Aorta (tissue), 5 donors: ENCODE measurements at regions not wholly inside any gene's neighbourhood (a gene's known extent, or its start where the extent isn't known, plus 50 kb on each side); places are given as distances from the start of the nearest gene placed in this dataset.

ENCODE experiments used
- ATAC-seq: fragments of 200-7000 bp; cut with Tn5 transposase; one replicate; pipeline ENCODE4 v1.9.1; 2022; ENCODE audit warnings: moderate library complexity; ENCODE audit not compliant: low FRiP score
- DNase-seq, 2 donors: peaks; one replicate each; pipeline ENCODE4 v3.0.0-alpha.2; 2020
- H3K27ac ChIP-seq, 2 donors: one replicate each; pipeline ENCODE4 v1.5.1; 2013; ENCODE audit warnings: low read length in 2 of 2, mild to moderate bottlenecking in 2 of 2, moderate library complexity in 2 of 2, control low read depth in 1 of 2, inconsistent platforms in 1 of 2, low read depth in 1 of 2
- H3K27me3 ChIP-seq, 2 donors: one replicate each; pipeline ENCODE4 v1.6.1; 2013; ENCODE audit warnings: control low read depth in 1 of 2, low read length in 1 of 2, mild to moderate bottlenecking in 1 of 2, moderate library complexity in 1 of 2; ENCODE audit not compliant: insufficient read depth in 2 of 2, control insufficient read depth in 1 of 2
- H3K36me3 ChIP-seq, 2 donors: one replicate each; pipeline ENCODE4 v1.6.1; 2013; ENCODE audit warnings: control low read depth in 1 of 2, low read length in 1 of 2, mild to moderate bottlenecking in 1 of 2; ENCODE audit not compliant: insufficient read depth in 2 of 2, control insufficient read depth in 1 of 2
- H3K4me1 ChIP-seq, 2 donors: one replicate each; pipeline ENCODE4 v1.6.1; 2013; ENCODE audit warnings: low read length in 2 of 2, control low read depth in 1 of 2, mild to moderate bottlenecking in 1 of 2, moderate library complexity in 1 of 2; ENCODE audit not compliant: insufficient read depth in 2 of 2, control insufficient read depth in 1 of 2
- H3K4me3 ChIP-seq, 2 donors: one replicate each; pipeline ENCODE4 v1.5.1; 2013; ENCODE audit warnings: low read length in 2 of 2, control low read depth in 1 of 2, mild to moderate bottlenecking in 1 of 2
- H3K9me3 ChIP-seq: one replicate; pipeline ENCODE4 v1.6.1; 2013; ENCODE audit warnings: mild to moderate bottlenecking, low read length; ENCODE audit not compliant: control insufficient read depth
- whole genome bisulfite sequencing, 2 donors: extraction: QIAGEN DNeasy Blood & Tissue Kit; methylation state at CpG; one replicate each; pipeline ENCODE4 v1.1.7; 2013; 5-methylcytosine and 5-hydroxymethylcytosine counted together
- intact Hi-C, 2 donors: fragments of 100-400 bp; cut with DNase I; formaldehyde crosslinking; loops; one replicate each; pipeline versions ENCODE4 v1.14.2 to v1.15.0; 2022
- donor health status: healthy with polysubstance abuse.
- donor health status: Bipolar disorder and iron deficiency.
- donor health status: DM: no; HTN: no; CAD: no.
- donor health status: DM: no; HTN: no; CAD: no.
- donor health status: DM: yes; HTN: yes; CAD: no.

DNA sequence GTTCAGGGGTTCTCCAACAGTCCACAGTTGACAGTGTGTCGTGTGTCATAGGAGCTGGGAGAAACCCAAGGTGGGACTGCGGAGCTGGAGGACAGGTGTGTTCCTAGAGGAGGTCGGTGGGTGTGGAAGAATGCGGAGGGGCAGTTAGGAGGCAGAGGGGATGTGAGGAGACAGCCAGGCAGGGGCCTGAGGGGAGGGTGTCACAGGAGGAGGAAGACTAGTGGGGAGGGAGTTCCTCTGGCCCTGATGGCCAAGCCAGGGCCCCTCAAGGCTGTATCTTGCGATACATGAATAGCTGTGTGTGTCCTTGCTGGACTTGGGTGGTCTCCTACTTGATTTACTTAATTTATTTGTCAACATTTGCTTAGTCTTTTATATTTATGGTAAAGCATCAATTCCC lies 519.6 kb upstream of the HS6ST1 start:
- no peak for ATAC-seq
- no peak for DNase-seq
- Histone ChIP-seq H3K36me3 (no peaks in the 10 kb centered on the region), H3K9me3 (no peaks in the 10 kb centered on the region), H3K4me1 (no peaks in the 10 kb centered on the region), H3K27ac (no peak overlapping the region), H3K27me3 (no peaks in the 10 kb centered on the region), H3K4me3 (no peak overlapping the region)
- intact Hi-C loops: no loop called here
- 88 to 91% methylated on average over 5 of the region's 5 CpGs for WGBS, 2 donors

DNA sequence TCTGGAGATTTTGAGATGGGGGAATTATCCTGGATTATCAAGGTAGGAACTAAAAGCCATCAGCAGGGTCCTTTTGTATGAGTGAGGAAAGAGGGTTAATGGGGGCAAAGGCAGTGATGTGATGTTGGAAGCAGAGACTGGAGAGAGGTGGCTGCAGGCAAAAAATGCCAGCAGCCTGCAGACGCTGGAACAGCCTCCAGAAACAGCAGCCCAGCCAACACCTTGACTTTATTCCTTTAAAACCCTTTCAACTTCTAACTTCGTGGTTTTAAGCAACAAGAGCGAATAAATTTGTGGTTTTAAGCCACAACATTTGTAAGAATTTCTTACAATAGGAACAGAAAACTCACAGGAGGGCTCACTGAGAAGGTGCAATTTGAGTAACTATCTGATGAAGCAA lies 523.1 kb upstream of the HS6ST1 start:
- DNase-seq (no peak), ATAC-seq (no peak)
- Histone ChIP-seq H3K27me3 (no peaks in the 10 kb centered on the region), H3K4me1 (no peaks in the 10 kb centered on the region), H3K4me3 (no peak overlapping the region), H3K36me3 (no peaks in the 10 kb centered on the region), H3K27ac (no peak overlapping the region), H3K9me3 (no peaks in the 10 kb centered on the region)
- intact Hi-C loops: no loop called here
- 48% methylated on average over 3 of the region's 3 CpGs for WGBS, 2 donors

DNA sequence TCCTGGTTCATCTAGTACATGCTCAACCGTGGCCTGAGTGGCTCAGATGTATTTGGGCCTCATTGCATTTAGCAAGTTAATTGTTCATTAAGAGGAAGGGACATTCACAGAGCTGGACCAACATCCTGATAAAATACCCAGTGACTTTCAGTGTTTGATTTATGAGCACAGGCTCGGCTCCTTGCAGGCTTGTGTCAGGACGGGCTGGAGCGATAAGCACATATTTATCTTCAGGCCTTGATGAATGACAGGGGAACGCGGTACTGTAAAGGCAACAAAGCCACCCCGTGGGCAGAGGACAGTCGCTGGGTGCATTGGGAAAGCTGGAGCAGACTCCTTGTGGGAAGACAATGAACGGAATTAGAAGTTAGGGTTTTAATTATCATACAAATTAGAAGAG lies 548.6 kb upstream of the HS6ST1 start:
- WGBS, 2 donors: 39 to 44% methylated on average over 9 of the region's 9 CpGs

DNA sequence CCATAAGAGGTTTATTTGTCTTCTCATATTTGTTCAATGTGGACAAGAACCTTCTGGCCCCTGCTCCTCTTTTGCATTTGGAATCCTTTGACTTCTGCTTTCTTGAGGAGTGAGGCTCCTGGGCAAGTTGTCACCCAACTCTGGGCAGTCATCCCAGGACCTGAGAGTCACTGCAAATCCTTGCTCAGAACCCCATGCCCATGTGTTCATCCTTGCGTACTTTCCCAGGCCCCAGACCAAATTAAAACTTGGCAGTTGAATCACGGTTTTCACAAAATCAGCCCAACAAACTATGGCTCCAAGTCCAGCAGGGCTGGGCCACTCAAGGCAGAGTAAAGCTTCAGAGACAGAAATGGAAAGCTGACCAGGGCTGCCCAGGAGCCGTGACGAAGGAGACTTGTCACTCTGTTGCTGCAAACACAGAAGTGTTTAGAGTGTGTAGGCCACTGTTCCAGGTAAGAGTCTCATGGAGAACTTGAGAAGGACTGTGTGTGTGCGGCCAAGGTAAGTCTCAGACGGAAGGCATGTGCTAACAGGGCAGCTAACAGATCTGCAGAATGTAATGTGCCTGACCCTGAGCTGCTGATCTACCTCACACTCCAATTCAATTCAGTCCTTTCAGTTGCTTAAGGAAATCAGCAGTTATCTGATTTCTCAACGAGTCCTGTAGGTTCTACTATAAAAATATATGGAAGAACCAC lies 549.4 kb upstream of the HS6ST1 start:
- Histone ChIP-seq H3K36me3 (no peaks in the 10 kb centered on the region), H3K4me1 (no peaks in the 10 kb centered on the region), H3K27me3 (no peaks in the 10 kb centered on the region), H3K9me3 (no peaks in the 10 kb centered on the region), H3K4me3 (no peak overlapping the region), H3K27ac (no peak overlapping the region)
- intact Hi-C loops: no loop called here
- 58 to 64% methylated on average over 7 of the region's 7 CpGs for whole genome bisulfite sequencing, 2 donors
- DNase-seq: no peak
- ATAC-seq: no peak

More for the DNA sequence above, 548.6 kb upstream of the HS6ST1 start:
- Histone ChIP-seq H3K4me1 (no peaks in the 10 kb centered on the region), H3K36me3 (no peaks in the 10 kb centered on the region), H3K4me3 (no peak overlapping the region), H3K27ac (no peak overlapping the region), H3K9me3 (no peaks in the 10 kb centered on the region), H3K27me3 (no peaks in the 10 kb centered on the region)
- intact Hi-C loops: no loop called here
- DNase-seq (no peak), ATAC-seq (no peak)

DNA sequence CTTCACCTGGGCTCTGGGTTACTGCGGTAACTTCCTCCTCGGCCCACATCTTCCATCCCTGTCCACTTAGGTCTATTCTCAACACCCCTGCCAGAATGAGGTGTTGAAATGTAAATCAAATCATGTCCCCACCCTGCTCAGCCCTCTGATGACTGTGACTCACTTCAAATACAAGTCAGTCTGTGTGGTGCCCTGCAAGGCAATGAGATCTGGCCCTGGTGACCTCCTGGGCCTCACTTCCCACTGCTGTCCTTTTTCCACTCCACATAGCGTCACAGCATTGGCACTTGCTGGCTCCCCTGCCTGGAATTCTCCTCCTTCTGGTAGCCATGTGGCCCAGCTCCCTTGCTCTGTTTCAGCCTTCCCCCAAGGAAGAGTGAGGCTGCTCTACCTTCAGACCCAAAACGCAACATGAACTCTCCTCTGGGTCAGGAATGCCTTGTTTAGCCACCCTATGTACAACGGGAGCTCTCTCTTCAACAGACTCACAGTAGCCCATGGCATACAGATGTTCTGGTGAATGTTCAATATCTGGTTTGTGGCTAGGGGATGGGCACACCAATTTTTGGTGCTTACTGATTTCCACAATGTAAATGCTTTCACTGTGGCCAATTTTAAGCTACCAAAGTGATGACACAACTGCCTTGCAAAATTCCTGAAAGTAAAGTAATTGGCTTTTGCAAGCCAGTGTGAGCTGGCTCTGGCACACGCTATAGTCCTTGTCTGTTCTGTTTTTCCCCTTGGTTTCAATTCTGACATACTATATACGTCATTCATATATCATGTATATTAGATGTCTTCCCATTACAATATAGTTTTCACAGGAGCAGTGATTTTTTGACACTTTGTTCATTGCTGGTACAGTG lies 550.3 kb upstream of the HS6ST1 start:
- WGBS, 2 donors: 91 to 94% methylated on average over 7 of the region's 7 CpGs

DNA sequence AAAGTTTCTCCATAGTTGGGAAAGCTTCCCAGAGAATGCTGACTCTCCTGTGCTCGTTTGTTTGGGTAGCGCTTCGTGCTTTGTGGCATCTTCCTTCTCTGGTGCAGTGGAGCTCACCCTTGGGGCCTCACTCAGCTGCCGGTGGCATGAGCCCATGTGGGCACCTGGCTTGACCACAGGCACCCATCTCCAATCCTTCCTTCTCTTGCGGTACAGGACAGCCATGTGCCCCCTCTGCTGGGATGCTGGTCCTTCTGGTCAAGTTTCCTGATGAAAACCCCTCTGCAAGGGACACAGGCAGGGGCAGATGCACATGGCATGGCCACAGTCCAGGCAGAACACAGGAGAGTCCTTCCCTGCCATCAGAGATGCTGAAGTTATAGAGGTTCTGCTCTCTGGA lies 555.9 kb upstream of the HS6ST1 start:
- 85 to 91% methylated on average over 5 of the region's 5 CpGs for WGBS, 2 donors
- Histone ChIP-seq H3K4me3 (no peak overlapping the region), H3K4me1 (no peaks in the 10 kb centered on the region), H3K36me3 (no peaks in the 10 kb centered on the region), H3K27ac (no peak overlapping the region), H3K27me3 (no peaks in the 10 kb centered on the region), H3K9me3 (no peaks in the 10 kb centered on the region)
- intact Hi-C loops: no loop called here
- ATAC-seq (no peak), DNase-seq (no peak)

More for the DNA sequence above, 550.3 kb upstream of the HS6ST1 start:
- Histone ChIP-seq H3K4me1 (no peaks in the 10 kb centered on the region), H3K9me3 (no peaks in the 10 kb centered on the region), H3K4me3 (no peak overlapping the region), H3K27ac (no peak overlapping the region), H3K36me3 (no peaks in the 10 kb centered on the region), H3K27me3 (no peaks in the 10 kb centered on the region)
- ATAC-seq (no peak), DNase-seq (no peak)
- intact Hi-C loops: no loop called here

DNA sequence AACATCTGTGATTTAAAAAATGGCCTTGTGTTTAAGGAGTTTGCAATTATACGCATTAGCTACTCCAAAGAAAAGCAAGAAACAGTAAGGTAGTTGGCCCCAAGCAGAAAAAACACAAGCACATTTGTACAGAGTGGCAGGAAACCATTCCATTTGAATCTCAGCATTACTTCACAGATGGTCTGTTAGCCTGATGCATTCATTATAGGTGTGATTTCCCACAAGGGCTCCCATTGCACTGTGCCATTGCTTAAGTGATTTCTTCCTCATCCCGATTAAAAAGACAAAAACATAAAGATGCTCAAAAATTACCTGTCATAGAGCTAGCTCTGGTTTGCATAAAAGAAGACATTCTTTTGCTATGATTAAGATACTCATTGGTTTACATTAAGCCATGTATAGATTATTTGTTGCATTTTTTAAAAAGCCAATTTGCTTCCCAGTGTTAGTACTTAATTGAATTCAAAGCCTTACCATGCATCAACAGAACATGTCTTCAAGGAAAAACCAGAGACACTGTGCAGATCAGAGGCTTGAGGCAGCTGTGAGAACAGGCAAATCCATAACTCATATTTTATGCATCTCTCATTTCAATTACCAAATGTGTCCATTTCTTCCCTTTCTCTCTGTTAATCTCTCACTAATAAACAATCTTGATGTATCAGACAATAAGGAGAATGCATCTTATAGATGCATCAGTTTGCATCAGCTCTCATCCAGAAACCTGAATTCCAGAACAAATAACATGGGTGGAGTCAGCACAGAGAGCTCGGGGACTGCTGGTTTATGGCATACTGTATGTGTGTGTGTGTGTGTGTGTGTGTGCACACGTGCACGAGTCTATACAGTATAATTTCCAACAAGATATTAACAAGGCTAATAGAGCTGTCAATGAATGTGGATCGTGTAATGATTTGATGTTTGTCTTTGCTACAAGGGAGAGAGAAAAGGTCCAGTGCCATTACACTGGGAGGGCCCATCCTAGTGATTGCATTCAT lies 558.6 kb upstream of the HS6ST1 start:
- intact Hi-C loops: no loop called here
- no peaks in the 10 kb centered on the region for H3K27me3 ChIP-seq
- no peak for ATAC-seq
- no peak overlapping the region for H3K4me3 ChIP-seq
- H3K36me3 ChIP-seq: no peaks in the 10 kb centered on the region
- H3K27ac ChIP-seq: no peak overlapping the region
- DNase-seq: no peak
- no peaks in the 10 kb centered on the region for H3K4me1 ChIP-seq
- WGBS, 2 donors: 70 to 73% methylated on average over 6 of the region's 6 CpGs
- H3K9me3 ChIP-seq: no peaks in the 10 kb centered on the region

DNA sequence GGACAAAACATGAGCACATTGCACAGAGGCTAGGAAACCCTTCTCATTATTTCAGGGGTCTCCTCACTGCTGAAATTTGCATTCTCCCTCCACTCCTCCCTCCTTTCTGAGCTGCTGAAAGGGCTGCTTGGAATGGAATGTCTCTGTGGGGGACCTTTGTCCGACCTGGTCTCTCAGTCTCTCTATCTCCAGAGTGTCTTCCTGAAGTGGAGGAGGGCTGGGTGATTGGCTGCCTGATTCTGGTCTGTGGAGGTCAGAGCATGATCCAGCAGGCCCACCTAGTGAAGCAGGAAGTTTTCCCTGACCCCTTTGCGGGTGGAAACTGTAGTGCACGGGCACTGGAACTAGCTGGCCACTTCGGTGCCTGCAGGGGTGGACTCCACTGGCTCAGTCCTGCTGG lies 560.5 kb upstream of the HS6ST1 start:
- Histone ChIP-seq H3K9me3 (no peaks in the 10 kb centered on the region), H3K4me1 (no peaks in the 10 kb centered on the region), H3K27ac (no peak overlapping the region), H3K4me3 (no peak overlapping the region), H3K27me3 (no peaks in the 10 kb centered on the region), H3K36me3 (no peaks in the 10 kb centered on the region)
- no peak for DNase-seq
- intact Hi-C loops: no loop called here
- ATAC-seq: no peak
- WGBS, 2 donors: 55 to 70% methylated on average over 4 of the region's 4 CpGs
